GM19372 (cell line): ENCODE measurements at regions not wholly inside any gene's neighbourhood (a gene's known extent, or its start where the extent isn't known, plus 50 kb on each side); places are given as distances from the start of the nearest gene placed in this dataset.
"Not testable (repeated sequence)": the region's sequence is repeated elsewhere in the genome, so short reads cannot be mapped to it uniquely, and the experiment has no call there.

ENCODE experiments used
- ATAC-seq: cut with Tn5 transposase; IDR thresholded peaks from one replicate; pipeline ENCODE4 v1.9.1; 2021; ENCODE audit warnings: mild to moderate bottlenecking, low read depth, moderate library complexity; ENCODE audit not compliant: unreplicated experiment

DNA sequence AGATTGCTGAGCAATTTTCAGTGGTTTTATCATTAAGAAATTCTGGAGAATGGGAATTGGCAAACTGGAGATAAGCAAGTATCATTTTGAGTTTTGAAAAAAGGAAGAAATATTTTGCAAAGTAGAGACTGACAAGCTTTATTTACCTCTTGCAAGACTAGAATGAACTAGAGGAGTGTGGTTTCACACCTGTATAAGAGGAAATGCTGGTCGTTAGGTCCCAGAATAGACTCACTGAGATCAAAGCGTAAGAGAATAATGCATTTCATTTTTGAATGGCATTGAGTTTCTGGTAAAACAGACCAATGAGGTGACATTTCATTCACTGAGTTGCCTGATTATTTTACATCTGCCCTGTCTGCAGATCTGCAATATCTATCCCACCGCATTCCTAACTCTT, 308.1 kb downstream of the ADGRL2 start:
- ATAC-seq, result peak; percentile 64

GRCh38 chr1:82106672-82107071, 305.9 kb downstream of the ADGRL2 start:
- ATAC-seq, result no peak

DNA sequence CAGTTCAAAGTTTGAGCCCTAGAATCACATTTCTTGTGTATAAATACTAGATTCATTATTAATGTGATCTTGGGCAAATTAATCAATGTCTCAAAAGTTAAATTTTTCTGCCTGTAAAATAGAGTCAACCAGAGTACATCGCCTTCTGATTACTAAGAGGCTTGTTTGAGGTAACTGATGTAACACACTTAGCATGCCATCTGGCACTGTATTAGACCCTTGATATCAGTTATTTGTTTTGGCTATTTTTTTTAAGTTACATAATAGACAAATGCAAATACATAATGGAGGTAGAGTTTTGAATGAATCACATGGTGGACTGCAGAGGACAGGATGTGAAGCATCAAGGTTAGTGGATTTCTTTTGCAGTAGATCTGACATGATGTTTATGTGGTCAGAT, 298.4 kb downstream of the ADGRL2 start:
- no peak for ATAC-seq

GRCh38 chr1:82094136-82094535, 293.4 kb downstream of the ADGRL2 start:
- no peak for ATAC-seq

DNA sequence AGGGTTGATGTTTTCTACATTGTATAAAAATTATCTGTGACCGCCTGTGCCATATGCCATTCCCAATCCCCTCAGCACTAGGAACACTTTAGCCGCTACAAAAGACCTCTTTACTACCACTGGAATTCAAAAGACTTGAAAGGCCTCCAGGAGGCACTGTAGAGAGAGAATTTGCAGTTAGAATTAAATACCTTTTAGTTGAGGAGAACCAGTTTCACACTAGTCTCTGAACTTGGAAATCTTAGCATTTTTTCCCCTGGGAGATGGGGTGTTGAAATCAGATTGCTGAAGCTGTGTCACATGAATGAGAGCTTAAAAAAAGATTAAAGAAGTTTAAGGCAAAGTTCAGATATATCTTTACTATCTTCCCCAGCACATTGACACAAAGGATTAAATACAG, 291.0 kb downstream of the ADGRL2 start:
- ATAC-seq, result no peak

DNA sequence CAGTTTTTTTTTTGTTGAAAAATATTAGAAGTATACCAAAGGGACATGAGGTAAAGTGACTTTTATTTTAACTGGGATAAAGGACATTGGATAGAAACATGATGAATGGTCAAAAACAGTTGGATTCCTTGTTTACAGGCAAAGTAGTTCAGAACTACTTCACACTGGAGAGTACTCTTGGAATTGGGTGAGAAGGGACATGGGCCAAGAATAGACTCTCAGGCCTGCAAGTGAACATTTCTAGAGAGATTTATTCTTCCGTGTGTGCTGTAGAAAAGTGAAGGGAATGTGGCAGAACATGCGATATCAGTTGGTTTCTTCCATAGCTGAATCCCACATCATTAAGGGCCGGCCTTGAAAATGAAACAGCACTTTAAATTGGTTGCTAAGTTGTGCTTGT, 290.5 kb downstream of the ADGRL2 start:
- ATAC-seq, result no peak

GRCh38 chr1:82090104-82090503, 289.4 kb downstream of the ADGRL2 start:
- ATAC-seq, result no peak

- ATAC-seq, result no peak
These were observed 286.0 kb downstream of the ADGRL2 start for GRCh38 chr1:82086739-82087138.

- ATAC-seq, result no peak
These were observed 278.9 kb downstream of the ADGRL2 start for GRCh38 chr1:82079607-82080006.

GRCh38 chr1:82073659-82074058, 272.9 kb downstream of the ADGRL2 start:
- no peak for ATAC-seq

GRCh38 chr1:82073071-82073470, 272.3 kb downstream of the ADGRL2 start:
- ATAC-seq, result no peak

GRCh38 chr1:82065916-82066315, 265.2 kb downstream of the ADGRL2 start:
- ATAC-seq, result no peak

DNA sequence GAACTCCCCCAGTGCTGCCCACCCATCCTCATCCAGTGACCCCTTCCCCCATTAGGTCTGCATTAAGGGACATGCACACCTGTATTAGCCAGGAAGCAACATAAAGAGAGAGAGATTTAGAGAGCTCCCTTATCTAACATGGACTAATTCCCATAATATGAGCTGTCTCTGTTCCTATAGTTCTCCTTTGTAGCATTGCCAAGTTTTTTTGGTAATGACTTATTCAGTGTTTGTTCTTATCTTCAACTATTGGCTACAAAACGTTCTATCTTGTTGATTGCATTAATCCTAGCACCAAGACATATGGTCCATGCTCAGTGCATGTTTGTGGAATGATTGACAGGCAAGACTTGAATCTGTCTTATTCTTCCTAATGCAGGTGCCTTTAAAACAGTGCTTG, 264.0 kb downstream of the ADGRL2 start:
- no peak for ATAC-seq

GRCh38 chr1:82062206-82062605, 261.5 kb downstream of the ADGRL2 start:
- no peak for ATAC-seq

DNA sequence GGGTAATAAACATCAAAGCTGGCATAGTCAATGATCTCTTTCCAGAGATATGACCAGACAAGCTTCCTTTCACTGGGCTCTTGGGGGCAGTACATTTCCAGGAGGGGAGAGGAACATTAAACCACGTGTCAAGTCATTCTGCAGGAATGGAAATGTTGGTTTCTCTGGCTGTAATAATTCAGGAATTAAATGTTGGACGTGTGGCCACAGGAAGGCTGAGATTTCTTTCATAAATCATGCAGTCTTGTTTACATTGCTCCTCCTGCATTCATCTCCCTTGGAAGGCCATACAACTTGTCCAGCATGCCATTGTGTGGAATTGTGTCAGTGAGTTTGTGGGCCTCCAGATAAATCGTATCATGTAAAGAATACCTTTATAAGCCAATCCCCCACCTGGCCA, 259.2 kb downstream of the ADGRL2 start:
- ATAC-seq, result no peak

DNA sequence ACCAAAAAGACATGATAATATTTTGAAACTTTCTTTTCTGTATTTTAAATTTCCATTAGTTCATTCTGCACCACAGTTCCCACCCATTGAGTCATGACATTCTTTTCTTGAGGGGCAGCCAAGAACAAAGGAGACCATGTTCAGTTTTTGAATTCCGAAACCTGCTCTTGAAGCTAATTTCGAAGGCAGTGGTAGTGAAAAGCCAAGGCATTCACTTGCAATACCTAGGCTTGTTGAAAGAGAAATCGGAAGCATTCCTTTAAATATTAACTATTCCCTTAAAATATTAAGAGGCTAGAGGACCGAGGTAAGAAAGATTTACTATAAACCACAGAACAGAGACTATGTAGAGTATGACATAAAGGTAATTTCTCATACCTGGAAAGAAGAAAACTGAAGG, 256.3 kb downstream of the ADGRL2 start:
- ATAC-seq, result no peak

GRCh38 chr1:82055375-82055774, 254.6 kb downstream of the ADGRL2 start:
- ATAC-seq, result not testable (repeated sequence)

- no peak for ATAC-seq
These were observed 251.8 kb downstream of the ADGRL2 start for GRCh38 chr1:82052563-82052962.

- no peak for ATAC-seq
These were observed 247.9 kb downstream of the ADGRL2 start for GRCh38 chr1:82048596-82048995.

DNA sequence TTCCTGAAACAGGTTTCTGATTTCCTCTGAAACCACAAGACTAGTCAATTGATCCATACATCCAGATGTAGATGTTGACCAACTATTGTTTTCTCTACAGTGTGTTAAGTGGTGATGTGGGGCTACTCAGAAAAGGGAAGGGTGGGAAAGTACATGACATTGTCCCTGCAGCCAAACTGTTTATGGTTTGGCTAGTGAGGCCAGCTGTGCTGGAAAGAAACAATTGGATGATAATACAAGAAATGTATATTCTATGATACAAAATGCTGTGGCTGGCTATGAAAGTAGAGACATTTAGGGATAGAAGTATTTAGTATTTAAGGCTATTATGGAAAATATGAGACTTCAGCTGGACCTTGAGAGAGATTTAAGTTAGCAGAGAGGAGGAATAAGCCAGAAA, 244.5 kb downstream of the ADGRL2 start:
- ATAC-seq, result no peak

- ATAC-seq, result no peak
These were observed 243.8 kb downstream of the ADGRL2 start for GRCh38 chr1:82044536-82044935.

DNA sequence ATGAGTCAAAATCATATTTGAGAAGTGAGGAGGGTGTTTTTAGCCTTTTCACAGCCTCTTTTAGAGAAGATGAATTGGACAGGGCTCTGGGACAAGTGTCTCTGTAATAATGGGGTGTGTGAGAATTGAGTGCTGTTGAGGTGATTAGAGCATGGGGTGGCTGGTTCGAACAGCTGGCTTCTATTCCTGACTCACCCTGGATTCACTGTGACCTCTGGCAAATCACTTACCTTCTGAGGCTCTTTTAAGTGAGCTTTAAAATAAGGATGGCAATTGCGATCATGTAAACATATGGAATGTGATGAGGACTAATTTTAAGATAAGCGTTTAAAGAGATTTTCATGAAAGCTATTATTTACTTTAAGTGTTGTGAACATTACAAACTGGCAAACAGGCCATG, 243.4 kb downstream of the ADGRL2 start:
- no peak for ATAC-seq

- no peak for ATAC-seq
These were observed 241.7 kb downstream of the ADGRL2 start for GRCh38 chr1:82042306-82043060.
